ENCODE measurements at regions not wholly inside any gene's neighbourhood (a gene's known extent, or its start where the extent isn't known, plus 50 kb on each side); places are given as distances from the start of the nearest gene placed in this dataset.
"Not testable (repeated sequence)": the region's sequence is repeated elsewhere in the genome, so short reads cannot be mapped to it uniquely, and the experiment has no call there.

DNA sequence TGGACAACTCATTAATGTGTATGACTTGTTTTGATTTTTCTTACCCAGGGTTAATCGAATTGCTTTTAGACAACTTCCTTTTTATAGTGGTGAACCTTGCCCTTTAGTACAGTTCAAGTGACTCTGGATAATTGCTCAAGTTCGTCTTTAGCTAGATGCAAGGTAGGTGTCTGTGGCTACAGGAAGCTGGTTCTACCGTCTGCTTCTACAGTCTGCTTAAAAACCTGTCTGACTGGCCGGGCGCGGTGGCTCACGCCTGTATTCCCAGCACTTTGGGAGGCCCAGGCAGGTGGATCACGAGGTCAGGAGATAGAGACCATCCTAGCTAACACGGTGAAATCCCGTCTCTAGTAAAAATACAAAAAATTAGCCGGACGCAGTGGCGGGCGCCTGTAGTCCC is 129.6 kb upstream of the ANKRD30A start:
- H3K79me2 ChIP-seq (ENCODE audit: insufficient read depth, low read length); H3K4me2 ChIP-seq (ENCODE audit: low read length); POLR2A ChIA-PET; RAD21 ChIA-PET (ENCODE audit: low non-redundant PET in 1 of 2, low total read pairs in 2 of 2, uncharacterized antibody in 2 of 2, unreplicated experiment in 2 of 2); intact Hi-C loops (cut with micrococcal nuclease); H3K27me3 ChIP-seq (ENCODE audit: insufficient read depth, low read length); H3K27ac ChIP-seq (ENCODE audit: low read depth, low read length); H3K9me2 ChIP-seq (ENCODE audit: insufficient read depth); H3K4me1 ChIP-seq (ENCODE audit: control insufficient read depth in 1 of 2, insufficient read depth in 2 of 2, low read length in 2 of 2); BruUV-seq (replicated peaks); H3K4me3 ChIP-seq (replicated peaks in 1 of 2; ENCODE audit: low read depth in 1 of 2, low read length in 2 of 2); DNase-seq (ENCODE audit: low read depth, low spot score); ATAC-seq; CTCF ChIA-PET; H3K9ac ChIP-seq (ENCODE audit: low read length); H2AFZ ChIP-seq (ENCODE audit: low read depth, low read length, poor library complexity, severe bottlenecking); H4K20me1 ChIP-seq (ENCODE audit: insufficient read depth); H3K36me3 ChIP-seq (ENCODE audit: control insufficient read depth in 1 of 2, insufficient read depth in 2 of 2, low read length in 2 of 2): not testable (repeated sequence)
- peaks cover 0 to 11% of the 10 kb centered on the region in 2 experiments; a peak in 2 of 4 replicates for H3K9me3 ChIP-seq (ENCODE audit: control insufficient read depth in 1 of 2, insufficient read depth in 1 of 2, low read depth in 1 of 2, low read length in 2 of 2)

DNA sequence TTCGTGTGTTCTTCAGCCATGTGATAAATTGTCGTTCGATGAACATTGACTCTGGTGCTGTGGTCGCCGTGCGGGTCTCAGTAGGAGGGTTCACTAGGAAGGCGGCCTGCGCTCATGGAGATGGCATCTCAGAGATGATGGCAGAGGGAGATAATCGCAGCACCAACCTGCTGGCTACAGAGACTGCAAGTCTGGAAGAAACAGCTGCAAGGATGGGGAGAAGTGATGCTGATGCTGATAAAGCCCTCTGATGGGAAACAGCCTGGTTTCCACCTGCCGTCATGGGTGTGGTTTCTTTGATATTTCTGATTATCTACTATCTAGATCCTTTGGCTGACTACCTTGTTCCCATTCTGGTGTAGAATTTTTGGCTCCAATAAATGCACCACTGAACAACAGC is 130.5 kb upstream of the ANKRD30A start:
- Histone ChIP-seq H3K9ac (ENCODE audit: low read length) (no peak overlapping the region), H3K27ac (ENCODE audit: low read depth, low read length) (no peak overlapping the region), H3K36me3 (ENCODE audit: control insufficient read depth in 1 of 2, insufficient read depth in 2 of 2, low read length in 2 of 2) (no peaks in the 10 kb centered on the region), H2AFZ (ENCODE audit: low read depth, low read length, poor library complexity, severe bottlenecking) (no peak overlapping the region), H3K79me2 (ENCODE audit: insufficient read depth, low read length) (no peaks in the 10 kb centered on the region), H3K4me3 (replicated peaks in 1 of 2; ENCODE audit: low read depth in 1 of 2, low read length in 2 of 2) (no peak overlapping the region), H3K4me1 (ENCODE audit: control insufficient read depth in 1 of 2, insufficient read depth in 2 of 2, low read length in 2 of 2) (no peaks in the 10 kb centered on the region), H4K20me1 (ENCODE audit: insufficient read depth) (no peaks in the 10 kb centered on the region), H3K9me2 (ENCODE audit: insufficient read depth) (no peaks in the 10 kb centered on the region), H3K9me3 (ENCODE audit: control insufficient read depth in 1 of 2, insufficient read depth in 1 of 2, low read depth in 1 of 2, low read length in 2 of 2) (peaks cover 0 to 12% of the 10 kb centered on the region in 2 experiments; a peak in 2 of 4 replicates), H3K27me3 (ENCODE audit: insufficient read depth, low read length) (no peaks in the 10 kb centered on the region), H3K4me2 (ENCODE audit: low read length) (no peak overlapping the region)
- CTCF ChIA-PET, result no interaction called here
- no peak for ATAC-seq
- TF ChIP-seq EGR1 (IDR thresholded peaks at IDR 0.05; ENCODE audit: low read depth) (no peak), CEBPB (IDR thresholded peaks at IDR 0.05; ENCODE audit: low read depth) (no peak), POLR2AphosphoS5 (IDR thresholded peaks at IDR 0.05; ENCODE audit: low read depth, low read length) (no peak), SRF (IDR thresholded peaks at IDR 0.05; ENCODE audit: low read depth) (no peak), FOSL1 (IDR thresholded peaks at IDR 0.05; ENCODE audit: low read depth) (no peak), CBX3 (IDR thresholded peaks at IDR 0.05; ENCODE audit: low read depth) (no peak), YY1 (IDR thresholded peaks at IDR 0.05; ENCODE audit: extremely low read depth, insufficient replicate concordance, low read depth, low read length) (no peak), EZH2 (IDR thresholded peaks at IDR 0.05) (no peak)
- TF ChIP-seq, protein P1, sequence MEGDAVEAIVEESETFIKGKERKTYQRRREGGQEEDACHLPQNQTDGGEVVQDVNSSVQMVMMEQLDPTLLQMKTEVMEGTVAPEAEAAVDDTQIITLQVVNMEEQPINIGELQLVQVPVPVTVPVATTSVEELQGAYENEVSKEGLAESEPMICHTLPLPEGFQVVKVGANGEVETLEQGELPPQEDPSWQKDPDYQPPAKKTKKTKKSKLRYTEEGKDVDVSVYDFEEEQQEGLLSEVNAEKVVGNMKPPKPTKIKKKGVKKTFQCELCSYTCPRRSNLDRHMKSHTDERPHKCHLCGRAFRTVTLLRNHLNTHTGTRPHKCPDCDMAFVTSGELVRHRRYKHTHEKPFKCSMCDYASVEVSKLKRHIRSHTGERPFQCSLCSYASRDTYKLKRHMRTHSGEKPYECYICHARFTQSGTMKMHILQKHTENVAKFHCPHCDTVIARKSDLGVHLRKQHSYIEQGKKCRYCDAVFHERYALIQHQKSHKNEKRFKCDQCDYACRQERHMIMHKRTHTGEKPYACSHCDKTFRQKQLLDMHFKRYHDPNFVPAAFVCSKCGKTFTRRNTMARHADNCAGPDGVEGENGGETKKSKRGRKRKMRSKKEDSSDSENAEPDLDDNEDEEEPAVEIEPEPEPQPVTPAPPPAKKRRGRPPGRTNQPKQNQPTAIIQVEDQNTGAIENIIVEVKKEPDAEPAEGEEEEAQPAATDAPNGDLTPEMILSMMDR (IDR thresholded peaks at IDR 0.05 in 2 of 3, conservative IDR thresholded peaks at IDR 0.05 in 1 of 3; ENCODE audit: borderline replicate concordance in 1 of 3, insufficient read depth in 1 of 3, low read depth in 2 of 3, low read length in 2 of 3), result no peak
- TF ChIP-seq, protein P2, sequence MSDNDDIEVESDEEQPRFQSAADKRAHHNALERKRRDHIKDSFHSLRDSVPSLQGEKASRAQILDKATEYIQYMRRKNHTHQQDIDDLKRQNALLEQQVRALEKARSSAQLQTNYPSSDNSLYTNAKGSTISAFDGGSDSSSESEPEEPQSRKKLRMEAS (IDR thresholded peaks at IDR 0.05), result no peak
- intact Hi-C loops (cut with micrococcal nuclease), result no loop called here
- BruUV-seq (replicated peaks), result no TSS peak
- DNase-seq (ENCODE audit: low read depth, low spot score), result no peak
- RAD21 ChIA-PET (ENCODE audit: low non-redundant PET in 1 of 2, low total read pairs in 2 of 2, uncharacterized antibody in 2 of 2, unreplicated experiment in 2 of 2), result no interaction called here
- POLR2A ChIA-PET, result no interaction called here
